Keratinocyte (primary cell): ENCODE measurements at regions not wholly inside any gene's neighbourhood (a gene's known extent, or its start where the extent isn't known, plus 50 kb on each side); places are given as distances from the start of the nearest gene placed in this dataset.
"Not testable (repeated sequence)": the region's sequence is repeated elsewhere in the genome, so short reads cannot be mapped to it uniquely, and the experiment has no call there.

Experiments used
- DNase-seq: peaks from one replicate; pipeline ENCODE4 v3.0.0-alpha.2; 2011; ENCODE audit warnings: low read depth, missing footprints, low spot score
- FAIRE-seq: peaks from 2 replicates; lab custom pipeline; 2011; peaks lifted over from hg19 to GRCh38; lab: Jason Lieb, UNC
- H2AFZ ChIP-seq: 2 replicates; pipeline ENCODE4 v1.6.0; 2012; ENCODE audit warnings: low read length, control low read depth, inconsistent platforms; ENCODE audit not compliant: control insufficient read depth
- H3K27ac ChIP-seq: 2 replicates; pipeline ENCODE4 v1.5.1; 2011; ENCODE audit warnings: low read length; ENCODE audit not compliant: control insufficient read depth, insufficient read depth
- H3K27me3 ChIP-seq: 3 replicates; pipeline ENCODE4 v1.6.0; 2011; ENCODE audit warnings: low read length; ENCODE audit not compliant: control insufficient read depth, insufficient read depth; ENCODE audit errors: extremely low read depth
- H3K36me3 ChIP-seq, 2 experiments: 2 replicates in 1 of 2; 3 replicates in 1 of 2; pipeline ENCODE4 v1.5.1; 2011; ENCODE audit warnings: low read length in 2 of 2, mild to moderate bottlenecking in 1 of 2; ENCODE audit not compliant: control insufficient read depth in 2 of 2, insufficient read depth in 2 of 2; ENCODE audit errors: extremely low read depth in 1 of 2
- H3K4me1 ChIP-seq: 3 replicates; pipeline ENCODE4 v1.5.1; 2011; ENCODE audit warnings: low read length; ENCODE audit not compliant: control insufficient read depth, insufficient read depth; ENCODE audit errors: extremely low read depth
- H3K4me2 ChIP-seq: 3 replicates; pipeline ENCODE4 v1.6.0; 2011; ENCODE audit warnings: low read depth, low read length; ENCODE audit not compliant: control insufficient read depth, insufficient read depth; ENCODE audit errors: extremely low read depth
- H3K4me3 ChIP-seq, 3 experiments: fragments of 200-600 bp in 1 of 3; sonication (generic) in 1 of 3; 2 replicates in 2 of 3; 3 replicates in 1 of 3; pipeline ENCODE4 v1.5.1; 2011 to 2016; ENCODE audit warnings: low read length in 3 of 3, mild to moderate bottlenecking in 3 of 3, control low read depth in 2 of 3, inconsistent platforms in 1 of 3, low read depth in 1 of 3, mixed read lengths in 1 of 3, mixed run types in 1 of 3, moderate library complexity in 1 of 3; ENCODE audit not compliant: control insufficient read depth in 2 of 3, insufficient read depth in 2 of 3; ENCODE audit errors: extremely low read depth in 1 of 3
- H3K79me2 ChIP-seq: 2 replicates; pipeline ENCODE4 v1.6.0; 2012; ENCODE audit warnings: low read length; ENCODE audit not compliant: control insufficient read depth, insufficient read depth
- H3K9ac ChIP-seq: 3 replicates; pipeline ENCODE4 v1.6.0; 2011; ENCODE audit warnings: low read length; ENCODE audit not compliant: control insufficient read depth, insufficient read depth; ENCODE audit errors: extremely low read depth
- H3K9me1 ChIP-seq: 3 replicates; pipeline ENCODE4 v1.6.0; 2011; ENCODE audit warnings: low read length; ENCODE audit not compliant: control insufficient read depth, insufficient read depth; ENCODE audit errors: extremely low read depth
- H3K9me3 ChIP-seq: 2 replicates; pipeline ENCODE4 v1.5.1; 2012; ENCODE audit warnings: low read depth, low read length; ENCODE audit not compliant: control insufficient read depth
- H4K20me1 ChIP-seq: 3 replicates; pipeline ENCODE4 v1.6.0; 2011; ENCODE audit warnings: low read length; ENCODE audit not compliant: control insufficient read depth, insufficient read depth; ENCODE audit errors: extremely low read depth
- CTCF ChIP-seq, 3 experiments: IDR thresholded peaks in 1 of 3; conservative IDR thresholded peaks in 1 of 3; optimal IDR thresholded peaks in 1 of 3; 2 replicates in 2 of 3; 3 replicates in 1 of 3; pipeline versions ENCODE3 to v1.5.1; 2011; ENCODE audit warnings: low read length in 3 of 3, mild to moderate bottlenecking in 3 of 3, moderate library complexity in 2 of 3, control low read depth in 1 of 3, inconsistent platforms in 1 of 3; ENCODE audit not compliant: insufficient read depth in 2 of 3; ENCODE audit errors: extremely low read depth in 1 of 3
- EZH2 ChIP-seq: IDR thresholded peaks from one replicate; pipeline ENCODE4 v1.6.1; 2012; ENCODE audit warnings: inconsistent platforms, mild to moderate bottlenecking, low read length, moderate library complexity
- dilution Hi-C: fragments of 300-500 bp; cut with MboI; formaldehyde crosslinking; loops from one replicate; pipeline ENCODE4 v1.7.0; 2020; ENCODE audit warnings: low sequenced_read_pairs; ENCODE audit not compliant: extremely low pct_ligation_motif_present

- H3K27me3 ChIP-seq: no peaks in the 10 kb centered on the region
- H3K9me3 ChIP-seq: no peaks in the 10 kb centered on the region
- H3K36me3 ChIP-seq: no peaks in the 10 kb centered on the region
- H3K4me1 ChIP-seq: no peaks in the 10 kb centered on the region
- no peak overlapping the region for H3K9ac ChIP-seq
- dilution Hi-C loops: no loop called here
- H3K79me2 ChIP-seq: no peaks in the 10 kb centered on the region
- no peak for TF ChIP-seq EZH2
- TF ChIP-seq CTCF (optimal IDR thresholded peaks at IDR 0.05 in 1 of 3, IDR thresholded peaks at IDR 0.05 in 1 of 3, conservative IDR thresholded peaks at IDR 0.05 in 1 of 3; ENCODE audit: extremely low read depth in 1 of 3, insufficient read depth in 2 of 3, low read length in 3 of 3): no peak
- FAIRE-seq: no peak
- no peaks in the 10 kb centered on the region for H4K20me1 ChIP-seq
- no peak overlapping the region for H3K4me2 ChIP-seq
- no peak overlapping the region for H3K4me3 ChIP-seq
- no peaks in the 10 kb centered on the region for H3K9me1 ChIP-seq
- no peak overlapping the region for H3K27ac ChIP-seq
- no peak overlapping the region for H2AFZ ChIP-seq
- no peak for DNase-seq
Observed at GRCh38 chr3:135597855-135598254, 367.7 kb upstream of the PPP2R3A start.

DNA sequence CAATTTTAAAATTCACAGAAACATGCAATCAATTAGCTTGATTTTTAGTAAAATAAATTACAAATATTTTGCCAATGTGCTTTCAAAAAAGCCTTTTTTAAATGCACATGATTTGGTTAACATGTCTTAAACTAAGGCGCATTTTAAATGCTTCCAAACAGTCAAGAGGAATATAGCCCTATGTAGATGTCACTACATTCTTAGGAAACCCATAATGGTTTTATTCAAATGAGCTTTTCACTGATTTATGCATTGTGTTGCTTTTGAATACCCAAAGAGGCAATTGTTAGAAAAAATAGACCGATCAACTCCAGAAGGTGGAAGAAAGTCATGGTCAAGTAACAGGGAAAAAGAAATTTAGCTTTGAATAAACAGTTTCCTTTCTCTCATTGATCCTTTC lies 366.9 kb upstream of the PPP2R3A start:
- Histone ChIP-seq H3K9ac (no peak overlapping the region), H3K4me2 (no peak overlapping the region), H3K36me3 (no peaks in the 10 kb centered on the region), H3K4me1 (no peaks in the 10 kb centered on the region), H2AFZ (no peak overlapping the region), H3K9me1 (no peaks in the 10 kb centered on the region), H3K27ac (no peak overlapping the region), H3K27me3 (no peaks in the 10 kb centered on the region), H4K20me1 (no peaks in the 10 kb centered on the region), H3K79me2 (no peaks in the 10 kb centered on the region), H3K4me3 (no peak overlapping the region), H3K9me3 (no peaks in the 10 kb centered on the region)
- TF ChIP-seq CTCF (optimal IDR thresholded peaks at IDR 0.05 in 1 of 3, IDR thresholded peaks at IDR 0.05 in 1 of 3, conservative IDR thresholded peaks at IDR 0.05 in 1 of 3; ENCODE audit: extremely low read depth in 1 of 3, insufficient read depth in 2 of 3, low read length in 3 of 3): no peak
- TF ChIP-seq EZH2: no peak
- FAIRE-seq: no peak
- DNase-seq: no peak
- dilution Hi-C loops: no loop called here

- H3K9ac ChIP-seq, H3K9me1 ChIP-seq, H3K27ac ChIP-seq, FAIRE-seq, H3K27me3 ChIP-seq, H3K9me3 ChIP-seq, H3K4me3 ChIP-seq, H2AFZ ChIP-seq, DNase-seq, H4K20me1 ChIP-seq, H3K4me2 ChIP-seq, H3K36me3 ChIP-seq, H3K79me2 ChIP-seq, dilution Hi-C loops, H3K4me1 ChIP-seq: not testable (repeated sequence)
Observed at GRCh38 chr3:135604512-135604911, 361.0 kb upstream of the PPP2R3A start.
